ENCODE measurements at regions not wholly inside any gene's neighbourhood (a gene's known extent, or its start where the extent isn't known, plus 50 kb on each side); places are given as distances from the start of the nearest gene placed in this dataset.
"Not testable (repeated sequence)": the region's sequence is repeated elsewhere in the genome, so short reads cannot be mapped to it uniquely, and the experiment has no call there.

GRCh38 chr18:52220062-52220591 is 119.9 kb upstream of the DCC start:
- no peak for DNase-seq

- no peak for DNase-seq
Measured at GRCh38 chr18:52222211-52222610, 117.8 kb upstream of the DCC start.

- no peak for DNase-seq
Measured at GRCh38 chr18:52227536-52227935, 112.5 kb upstream of the DCC start.

- DNase-seq: no peak
Measured at GRCh38 chr18:52228166-52228565, 111.8 kb upstream of the DCC start.

- DNase-seq: no peak
Measured at GRCh38 chr18:52236131-52236530, 103.9 kb upstream of the DCC start.

GRCh38 chr18:52237551-52237950 is 102.4 kb upstream of the DCC start:
- DNase-seq: no peak

GRCh38 chr18:52242711-52243110 is 97.3 kb upstream of the DCC start:
- no peak for DNase-seq

- DNase-seq: no peak
Measured at GRCh38 chr18:52244658-52245057, 95.3 kb upstream of the DCC start.

- no peak for DNase-seq
Measured at GRCh38 chr18:52254367-52254766, 85.6 kb upstream of the DCC start.

- not testable (repeated sequence) for DNase-seq
Measured at GRCh38 chr18:52257417-52257816, 82.6 kb upstream of the DCC start.

GRCh38 chr18:52275817-52276216 is 64.2 kb upstream of the DCC start:
- no peak for DNase-seq

- no peak for DNase-seq
Measured at GRCh38 chr18:52277785-52278184, 62.2 kb upstream of the DCC start.

- no peak for DNase-seq
Measured at GRCh38 chr18:52278191-52278590, 61.8 kb upstream of the DCC start.

- DNase-seq: no peak
Measured at GRCh38 chr18:52280702-52281101, 59.3 kb upstream of the DCC start.

GRCh38 chr18:52283927-52284326 is 56.1 kb upstream of the DCC start:
- no peak for DNase-seq

GRCh38 chr18:52286675-52287074 is 53.3 kb upstream of the DCC start:
- DNase-seq: no peak

- DNase-seq: no peak
Measured at GRCh38 chr18:52287151-52287550, 52.8 kb upstream of the DCC start.

GRCh38 chr18:52288403-52289004 is 51.5 kb upstream of the DCC start:
- no peak for DNase-seq

GRCh38 chr18:52289392-52289791 is 50.6 kb upstream of the DCC start:
- DNase-seq: no peak

All from left hindlimb (tissue), 1 donor.